Mesothelial cell of epicardium (in vitro differentiated cells): ENCODE measurements at regions not wholly inside any gene's neighbourhood (a gene's known extent, or its start where the extent isn't known, plus 50 kb on each side); places are given as distances from the start of the nearest gene placed in this dataset.

Experiments used
- DNase-seq, 2 experiments: peaks; one replicate each; pipeline ENCODE4 v3.0.0; 2021; ENCODE audit warnings: low spot score in 2 of 2; ENCODE audit not compliant: unreplicated experiment in 2 of 2
- H3K27ac Mint-ChIP-seq: 2 replicates; pipeline ENCODE4 v1.8.0; 2021; ENCODE audit warnings: mixed read lengths
- H3K27me3 Mint-ChIP-seq: 2 replicates; pipeline ENCODE4 v1.8.0; 2021; ENCODE audit warnings: low read depth, mixed read lengths
- H3K36me3 Mint-ChIP-seq: 2 replicates; pipeline ENCODE4 v1.8.0; 2021; ENCODE audit warnings: mixed read lengths
- H3K4me1 Mint-ChIP-seq: 2 replicates; pipeline ENCODE4 v1.8.0; 2021; ENCODE audit warnings: mixed read lengths
- H3K4me3 Mint-ChIP-seq: 2 replicates; pipeline ENCODE4 v1.8.0; 2021; ENCODE audit warnings: mild to moderate bottlenecking, moderate library complexity, mixed read lengths
- H3K9me3 Mint-ChIP-seq: 2 replicates; pipeline ENCODE4 v1.8.0; 2021; ENCODE audit warnings: mixed read lengths
- CTCF ChIP-seq: fragments of 200-600 bp; sonication (generic); IDR thresholded peaks from one replicate; pipeline ENCODE4 v1.5.0; 2021; ENCODE audit warnings: antibody characterized with exemption; ENCODE audit not compliant: unreplicated experiment

GRCh38 chrX:7247346-7247745, 99.4 kb upstream of the PUDP start:
- Mint-ChIP-seq H3K27ac (no peak overlapping the region), H3K36me3 (no peaks in the 10 kb centered on the region), H3K4me1 (peaks cover 5% of the 10 kb centered on the region), H3K9me3 (peaks cover 6% of the 10 kb centered on the region), H3K27me3 (no peaks in the 10 kb centered on the region), H3K4me3 (no peak overlapping the region)
- DNase-seq, result no peak
- TF ChIP-seq CTCF, result no peak

GRCh38 chrX:7244405-7244804, 96.5 kb upstream of the PUDP start:
- Mint-ChIP-seq H3K4me1 (no peaks in the 10 kb centered on the region), H3K4me3 (no peak overlapping the region), H3K9me3 (peaks cover 6% of the 10 kb centered on the region), H3K27me3 (no peaks in the 10 kb centered on the region), H3K36me3 (no peaks in the 10 kb centered on the region), H3K27ac (no peak overlapping the region)
- no peak for DNase-seq
- no peak for TF ChIP-seq CTCF

- H3K27me3 Mint-ChIP-seq, result no peaks in the 10 kb centered on the region
- H3K4me1 Mint-ChIP-seq, result no peaks in the 10 kb centered on the region
- H3K4me3 Mint-ChIP-seq, result no peak overlapping the region
- DNase-seq, result no peak
- H3K9me3 Mint-ChIP-seq, result peaks cover 5% of the 10 kb centered on the region
- H3K36me3 Mint-ChIP-seq, result no peaks in the 10 kb centered on the region
- no peak overlapping the region for H3K27ac Mint-ChIP-seq
- TF ChIP-seq CTCF, result no peak
Observed at GRCh38 chrX:7242613-7243012, 94.7 kb upstream of the PUDP start.

- no peak for DNase-seq
- TF ChIP-seq CTCF, result no peak
- no peaks in the 10 kb centered on the region for H3K36me3 Mint-ChIP-seq
- peaks cover 4% of the 10 kb centered on the region for H3K4me1 Mint-ChIP-seq
- H3K9me3 Mint-ChIP-seq, result peaks cover 5% of the 10 kb centered on the region
- H3K27me3 Mint-ChIP-seq, result no peaks in the 10 kb centered on the region
- H3K4me3 Mint-ChIP-seq, result no peak overlapping the region
- no peak overlapping the region for H3K27ac Mint-ChIP-seq
Observed at GRCh38 chrX:7240929-7241328, 93.0 kb upstream of the PUDP start.

- H3K36me3 Mint-ChIP-seq, result no peaks in the 10 kb centered on the region
- no peak overlapping the region for H3K4me3 Mint-ChIP-seq
- TF ChIP-seq CTCF, result no peak
- H3K27me3 Mint-ChIP-seq, result no peaks in the 10 kb centered on the region
- no peak overlapping the region for H3K27ac Mint-ChIP-seq
- DNase-seq, result no peak
- H3K4me1 Mint-ChIP-seq, result peaks cover 9% of the 10 kb centered on the region
- H3K9me3 Mint-ChIP-seq, result peaks cover 5% of the 10 kb centered on the region
Observed at GRCh38 chrX:7235071-7235470, 87.1 kb upstream of the PUDP start.
